OCI-LY1 (cell line): ENCODE measurements at regions not wholly inside any gene's neighbourhood (a gene's known extent, or its start where the extent isn't known, plus 50 kb on each side); places are given as distances from the start of the nearest gene placed in this dataset.

ENCODE experiments used
- EZH2 ChIP-seq: fragments of 200-600 bp; sonication (generic), shearing (Covaris generic); IDR thresholded peaks from 2 replicates; pipeline ENCODE4 v1.8.0; 2017; ENCODE audit warnings: borderline replicate concordance, mixed run types, mild to moderate bottlenecking, antibody characterized with exemption, low read length, moderate library complexity, mixed read lengths
- TF ChIP-seq, protein P1 (sequence below): fragments of 200-600 bp; sonication (generic), shearing (Covaris generic); IDR thresholded peaks from 2 replicates; pipeline ENCODE4 v1.5.1; 2017; ENCODE audit warnings: mild to moderate bottlenecking, antibody characterized with exemption, low read length, moderate library complexity, mixed read lengths

DNA sequence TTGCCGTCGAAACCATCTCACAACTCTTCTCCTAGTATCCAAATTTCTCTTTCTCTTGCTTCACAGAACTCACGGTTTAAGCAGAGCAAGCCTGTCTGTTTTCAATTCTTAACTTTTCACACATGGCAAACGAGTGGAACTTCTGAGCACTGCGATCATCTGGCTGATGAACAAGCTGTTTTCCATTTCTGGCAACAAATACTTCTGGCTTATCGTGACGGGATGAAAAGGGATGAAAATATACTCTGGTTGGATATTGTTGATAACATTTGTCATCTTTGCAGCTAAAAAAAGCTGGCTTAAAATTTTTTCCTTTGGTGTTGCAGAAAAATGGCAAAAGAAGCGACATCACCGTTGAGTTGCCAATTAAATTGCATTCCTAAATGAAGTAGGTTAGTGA, 515.2 kb upstream of the JARID2 start:
- TF ChIP-seq, protein P1, sequence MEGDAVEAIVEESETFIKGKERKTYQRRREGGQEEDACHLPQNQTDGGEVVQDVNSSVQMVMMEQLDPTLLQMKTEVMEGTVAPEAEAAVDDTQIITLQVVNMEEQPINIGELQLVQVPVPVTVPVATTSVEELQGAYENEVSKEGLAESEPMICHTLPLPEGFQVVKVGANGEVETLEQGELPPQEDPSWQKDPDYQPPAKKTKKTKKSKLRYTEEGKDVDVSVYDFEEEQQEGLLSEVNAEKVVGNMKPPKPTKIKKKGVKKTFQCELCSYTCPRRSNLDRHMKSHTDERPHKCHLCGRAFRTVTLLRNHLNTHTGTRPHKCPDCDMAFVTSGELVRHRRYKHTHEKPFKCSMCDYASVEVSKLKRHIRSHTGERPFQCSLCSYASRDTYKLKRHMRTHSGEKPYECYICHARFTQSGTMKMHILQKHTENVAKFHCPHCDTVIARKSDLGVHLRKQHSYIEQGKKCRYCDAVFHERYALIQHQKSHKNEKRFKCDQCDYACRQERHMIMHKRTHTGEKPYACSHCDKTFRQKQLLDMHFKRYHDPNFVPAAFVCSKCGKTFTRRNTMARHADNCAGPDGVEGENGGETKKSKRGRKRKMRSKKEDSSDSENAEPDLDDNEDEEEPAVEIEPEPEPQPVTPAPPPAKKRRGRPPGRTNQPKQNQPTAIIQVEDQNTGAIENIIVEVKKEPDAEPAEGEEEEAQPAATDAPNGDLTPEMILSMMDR = no peak
- no peak for TF ChIP-seq EZH2
